NCI-H2196 treated with DMSO at 0.1 percent for 48 hours (cell line): ENCODE measurements at regions not wholly inside any gene's neighbourhood (a gene's known extent, or its start where the extent isn't known, plus 50 kb on each side); places are given as distances from the start of the nearest gene placed in this dataset.

ENCODE experiments used
- DNase-seq: peaks from one replicate; lab custom pipeline; 2025; ENCODE audit not compliant: unreplicated experiment; lab: John Stamatoyannopoulos, UW

- no peak for DNase-seq
These were observed 238.5 kb upstream of the HS3ST5 start for GRCh38 chr6:114581293-114581692.

- no peak for DNase-seq
These were observed 238.1 kb upstream of the HS3ST5 start for GRCh38 chr6:114580882-114581281.

GRCh38 chr6:114579486-114579885 lies 236.7 kb upstream of the HS3ST5 start:
- DNase-seq: no peak

GRCh38 chr6:114577109-114577508 lies 234.3 kb upstream of the HS3ST5 start:
- DNase-seq: no peak

GRCh38 chr6:114576330-114576729 lies 233.5 kb upstream of the HS3ST5 start:
- no peak for DNase-seq

- DNase-seq: no peak
These were observed 226.8 kb upstream of the HS3ST5 start for GRCh38 chr6:114569669-114570068.

- DNase-seq: no peak
These were observed 221.6 kb upstream of the HS3ST5 start for GRCh38 chr6:114564302-114564933.

- DNase-seq: no peak
These were observed 216.6 kb upstream of the HS3ST5 start for GRCh38 chr6:114559419-114559818.

GRCh38 chr6:114558153-114558552 lies 215.3 kb upstream of the HS3ST5 start:
- no peak for DNase-seq

- no peak for DNase-seq
These were observed 214.1 kb upstream of the HS3ST5 start for GRCh38 chr6:114556846-114557488.

- DNase-seq: no peak
These were observed 207.5 kb upstream of the HS3ST5 start for GRCh38 chr6:114550316-114550715.

- DNase-seq: no peak
These were observed 200.9 kb upstream of the HS3ST5 start for GRCh38 chr6:114543696-114544095.

GRCh38 chr6:114541794-114542193 lies 199.0 kb upstream of the HS3ST5 start:
- no peak for DNase-seq

- DNase-seq: no peak
These were observed 195.2 kb upstream of the HS3ST5 start for GRCh38 chr6:114537977-114538376.

GRCh38 chr6:114534813-114535212 lies 192.0 kb upstream of the HS3ST5 start:
- DNase-seq: no peak

GRCh38 chr6:114524081-114524480 lies 181.3 kb upstream of the HS3ST5 start:
- DNase-seq: no peak

GRCh38 chr6:114523508-114523907 lies 180.7 kb upstream of the HS3ST5 start:
- no peak for DNase-seq

- no peak for DNase-seq
These were observed 179.1 kb upstream of the HS3ST5 start for GRCh38 chr6:114521926-114522325.

GRCh38 chr6:114520976-114521375 lies 178.2 kb upstream of the HS3ST5 start:
- no peak for DNase-seq

GRCh38 chr6:114514170-114514569 lies 171.3 kb upstream of the HS3ST5 start:
- DNase-seq: no peak

GRCh38 chr6:114471450-114471849 lies 128.6 kb upstream of the HS3ST5 start:
- no peak for DNase-seq

- no peak for DNase-seq
These were observed 125.1 kb upstream of the HS3ST5 start for GRCh38 chr6:114467931-114468330.

- DNase-seq: no peak
These were observed 122.7 kb upstream of the HS3ST5 start for GRCh38 chr6:114465511-114465910.
